NCI-H187 treated with DMSO at 0.1 percent for 48 hours (cell line): ENCODE measurements at regions not wholly inside any gene's neighbourhood (a gene's known extent, or its start where the extent isn't known, plus 50 kb on each side); places are given as distances from the start of the nearest gene placed in this dataset.

Experiments
- DNase-seq: peaks from one replicate; lab custom pipeline; 2025; lab: John Stamatoyannopoulos, UW

- no peak for DNase-seq
Observed at GRCh38 chr3:13173186-13173585, 100.0 kb upstream of the IQSEC1 start.

DNA sequence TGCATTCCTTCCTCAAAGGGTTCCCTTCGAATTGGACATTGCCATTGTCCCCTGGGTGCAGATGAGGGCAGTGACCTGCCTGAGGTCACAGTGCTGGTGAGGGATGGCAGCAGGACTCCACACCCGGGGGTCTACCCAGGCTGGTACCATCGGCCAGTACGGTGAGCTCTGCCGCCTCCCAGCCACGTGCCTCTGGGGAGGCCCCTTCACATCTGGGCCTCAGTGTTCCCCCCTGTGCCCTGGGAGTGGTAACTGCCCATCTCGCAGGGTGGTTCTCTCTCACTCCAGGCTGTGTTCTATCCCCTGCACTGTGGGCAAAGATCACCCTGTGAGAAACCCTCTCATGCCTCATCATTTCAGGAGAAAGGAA is 99.4 kb upstream of the IQSEC1 start:
- no peak for DNase-seq

DNA sequence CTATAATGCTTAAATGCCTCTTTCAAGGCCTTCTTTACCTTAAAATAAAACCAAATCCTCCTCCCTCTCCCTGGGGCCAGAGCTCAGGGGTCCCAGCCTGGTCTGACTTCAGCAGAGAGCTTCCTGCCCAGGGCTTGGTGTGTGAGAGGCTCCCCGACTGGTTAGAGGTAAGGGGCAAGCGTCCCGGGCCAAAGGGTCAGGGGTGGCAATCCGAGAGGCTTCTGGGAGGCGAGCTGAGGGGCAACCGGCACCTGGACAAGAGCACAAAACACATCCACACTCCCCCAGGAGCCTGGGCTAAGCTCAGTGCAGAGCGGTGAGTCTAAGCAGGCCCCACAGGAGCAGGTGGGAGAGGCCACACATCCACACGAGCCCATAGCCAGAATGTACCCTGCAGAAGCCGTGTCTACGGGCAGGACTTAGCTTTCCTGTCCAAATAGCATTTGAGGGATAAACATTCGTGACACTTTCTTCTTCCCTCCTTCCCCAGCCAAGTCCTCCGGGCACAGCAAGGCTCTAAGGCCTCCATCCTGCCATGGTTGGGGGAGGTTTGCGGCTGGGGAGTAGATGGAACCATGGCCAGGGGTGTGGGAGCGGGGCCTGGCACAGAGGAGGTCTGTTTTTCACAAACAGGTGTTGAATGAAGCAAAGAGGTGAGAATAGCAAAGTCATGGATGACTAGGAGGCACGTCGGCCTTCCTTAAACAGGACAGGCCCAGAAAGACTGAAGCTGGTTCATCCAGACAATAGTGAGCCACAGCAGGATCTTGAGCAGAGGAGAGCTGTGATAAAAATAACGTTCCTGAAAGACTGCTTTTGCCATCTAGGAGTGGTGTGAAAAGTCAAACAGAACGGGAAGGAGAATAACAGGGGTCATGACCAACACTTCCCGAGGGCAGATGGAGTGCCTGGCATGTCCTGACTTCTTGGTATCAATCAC is 98.7 kb upstream of the IQSEC1 start:
- DNase-seq: no peak

- no peak for DNase-seq
Observed at GRCh38 chr3:13170317-13170716, 97.1 kb upstream of the IQSEC1 start.

DNA sequence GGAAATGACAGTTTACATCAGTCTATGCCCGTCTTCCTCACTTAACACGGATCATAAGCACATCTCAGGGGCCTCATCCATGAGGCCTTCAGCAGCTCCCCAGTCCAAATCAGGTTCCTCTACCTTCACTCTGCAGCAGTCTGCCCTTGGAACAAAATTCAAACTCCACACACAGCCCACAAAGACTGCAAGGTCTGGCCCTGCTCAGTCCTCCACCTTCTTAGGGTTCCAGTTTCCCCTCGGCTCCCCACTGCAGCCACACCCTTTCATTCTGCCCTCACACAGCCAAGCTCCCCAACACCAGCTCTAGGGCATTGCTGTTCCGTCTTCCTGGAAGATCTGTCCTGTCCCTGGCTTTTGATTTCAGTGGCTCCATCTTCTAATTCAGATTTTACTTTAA is 95.2 kb upstream of the IQSEC1 start:
- no peak for DNase-seq

GRCh38 chr3:13167829-13168228 is 94.6 kb upstream of the IQSEC1 start:
- DNase-seq: no peak

DNA sequence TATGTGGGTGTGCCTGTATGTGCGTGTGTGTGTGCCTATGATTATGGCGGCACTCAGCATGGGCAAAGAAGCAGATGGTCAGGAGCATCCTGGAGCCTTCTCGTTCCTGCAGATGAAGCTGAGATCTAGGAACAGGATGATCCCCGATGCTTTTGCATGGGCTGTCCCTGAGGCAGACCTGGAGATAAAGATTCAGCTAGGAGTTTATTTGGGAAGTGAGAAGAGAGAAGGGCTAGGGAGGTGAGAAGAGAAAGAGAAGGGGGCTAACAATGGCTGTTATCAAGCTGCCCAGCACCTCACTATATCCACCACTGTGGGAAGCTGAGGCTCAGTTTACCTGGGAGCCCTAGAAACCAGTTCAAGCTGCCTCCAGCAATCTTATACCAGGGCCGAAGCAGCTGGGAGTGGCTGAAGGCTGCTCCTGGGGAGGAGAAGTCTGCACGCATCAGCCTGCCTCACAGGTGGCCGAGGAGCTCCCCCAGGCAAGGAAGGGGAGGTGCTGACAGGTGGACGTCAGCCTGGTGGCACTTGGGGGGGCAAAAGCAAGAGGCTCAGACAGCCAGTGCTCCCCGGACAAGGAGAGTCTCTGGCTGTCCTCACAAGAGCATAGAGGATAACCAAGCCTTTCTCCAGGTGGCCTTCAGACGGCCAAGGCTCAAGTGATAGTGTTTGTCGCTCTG is 94.0 kb upstream of the IQSEC1 start:
- DNase-seq: no peak

DNA sequence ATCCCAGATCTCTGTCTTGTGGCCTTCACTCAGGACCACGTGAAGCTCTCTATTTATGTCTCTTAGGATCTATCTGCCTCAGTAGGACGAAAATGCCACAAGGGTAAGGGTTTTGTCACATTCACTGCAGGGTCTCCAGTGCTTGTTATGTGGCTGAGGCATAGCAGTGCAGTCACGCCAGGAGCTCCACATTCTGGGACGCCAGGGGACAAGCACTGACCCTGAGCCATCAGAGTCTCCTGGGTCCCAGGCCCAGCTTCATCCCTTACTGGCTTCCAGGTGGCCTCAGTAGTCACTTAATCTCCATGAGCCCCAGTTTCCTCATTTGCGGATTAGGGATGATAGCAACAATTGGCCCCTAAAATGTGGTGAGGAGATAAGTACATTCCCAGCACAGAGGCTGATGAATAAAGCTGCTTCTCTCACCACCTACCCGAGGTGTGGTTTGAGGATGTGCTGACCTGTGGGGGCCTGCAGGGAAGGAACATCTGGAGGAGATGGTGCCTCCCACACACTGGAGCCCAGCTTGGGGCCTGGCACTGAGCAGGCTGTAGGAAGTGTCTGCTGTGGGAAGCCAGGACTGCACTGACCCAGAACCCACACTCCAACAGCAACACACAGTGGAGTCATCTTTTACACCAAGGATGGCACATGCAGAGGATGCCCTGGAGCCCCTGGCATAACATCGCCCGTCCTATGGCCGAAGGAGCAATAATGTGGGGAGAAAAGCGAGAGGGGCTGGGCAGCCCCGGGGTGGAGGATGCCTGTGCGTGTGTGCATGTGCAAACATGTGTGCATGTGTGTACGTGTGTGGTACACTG is 93.2 kb upstream of the IQSEC1 start:
- DNase-seq: no peak

DNA sequence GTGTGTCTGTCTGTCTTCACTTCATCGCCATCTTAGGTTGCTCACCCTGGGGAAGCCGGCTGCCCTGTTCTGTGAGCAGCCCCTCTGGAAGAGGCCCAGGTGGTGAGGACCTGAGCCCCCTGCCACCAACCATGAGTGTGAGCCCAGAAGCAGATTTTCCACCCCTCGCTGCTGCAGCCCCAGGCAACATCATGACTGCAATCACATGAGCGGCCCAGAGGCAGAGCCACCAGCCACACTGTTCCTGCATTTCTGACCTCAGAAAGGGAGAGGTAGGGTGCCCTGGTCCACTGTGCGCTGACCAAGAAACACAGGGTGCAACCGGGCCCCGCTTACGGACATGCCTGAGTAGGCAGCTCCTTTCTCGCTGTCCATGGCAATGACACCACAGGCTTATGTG is 92.3 kb upstream of the IQSEC1 start:
- DNase-seq: no peak

- DNase-seq: no peak
Observed at GRCh38 chr3:13164893-13165492, 91.8 kb upstream of the IQSEC1 start.

- DNase-seq: no peak
Observed at GRCh38 chr3:13163848-13164382, 90.7 kb upstream of the IQSEC1 start.

DNA sequence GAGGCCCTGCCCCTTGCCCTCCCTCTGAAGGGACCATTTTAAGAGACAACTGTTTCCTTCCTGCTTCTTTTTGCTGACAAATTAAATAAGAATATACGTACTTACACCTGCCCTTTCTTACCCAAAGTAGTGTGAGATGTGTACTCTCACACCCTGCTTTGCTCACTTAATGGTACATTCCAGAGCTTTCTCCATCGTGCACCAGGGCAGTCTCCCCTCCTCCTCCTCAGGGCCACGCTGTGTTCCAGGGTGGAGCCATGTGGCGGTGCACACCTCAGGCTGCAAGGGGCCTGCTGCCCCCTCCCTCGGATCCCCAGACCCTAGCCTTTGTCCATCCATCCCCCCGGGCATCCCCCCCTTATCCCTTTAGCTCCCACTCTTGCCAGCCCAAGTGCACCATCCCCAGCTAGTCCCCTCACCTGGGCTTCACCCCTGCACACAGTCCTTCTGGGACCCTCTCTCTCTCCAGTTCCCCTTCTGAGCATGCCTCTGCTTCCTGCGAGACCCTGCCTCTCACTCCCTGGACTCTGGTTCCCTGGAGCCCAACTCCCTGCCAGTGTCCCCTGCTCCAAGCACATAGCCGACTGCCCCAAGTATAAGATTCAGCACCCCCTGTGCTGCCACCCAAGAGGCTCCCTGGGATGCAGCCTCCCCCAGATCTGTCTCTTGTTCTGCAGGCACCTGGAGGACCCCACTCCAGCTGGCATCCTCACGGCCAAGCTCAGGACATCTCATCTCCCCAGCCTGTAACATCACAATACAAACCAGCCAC is 89.5 kb upstream of the IQSEC1 start:
- no peak for DNase-seq

DNA sequence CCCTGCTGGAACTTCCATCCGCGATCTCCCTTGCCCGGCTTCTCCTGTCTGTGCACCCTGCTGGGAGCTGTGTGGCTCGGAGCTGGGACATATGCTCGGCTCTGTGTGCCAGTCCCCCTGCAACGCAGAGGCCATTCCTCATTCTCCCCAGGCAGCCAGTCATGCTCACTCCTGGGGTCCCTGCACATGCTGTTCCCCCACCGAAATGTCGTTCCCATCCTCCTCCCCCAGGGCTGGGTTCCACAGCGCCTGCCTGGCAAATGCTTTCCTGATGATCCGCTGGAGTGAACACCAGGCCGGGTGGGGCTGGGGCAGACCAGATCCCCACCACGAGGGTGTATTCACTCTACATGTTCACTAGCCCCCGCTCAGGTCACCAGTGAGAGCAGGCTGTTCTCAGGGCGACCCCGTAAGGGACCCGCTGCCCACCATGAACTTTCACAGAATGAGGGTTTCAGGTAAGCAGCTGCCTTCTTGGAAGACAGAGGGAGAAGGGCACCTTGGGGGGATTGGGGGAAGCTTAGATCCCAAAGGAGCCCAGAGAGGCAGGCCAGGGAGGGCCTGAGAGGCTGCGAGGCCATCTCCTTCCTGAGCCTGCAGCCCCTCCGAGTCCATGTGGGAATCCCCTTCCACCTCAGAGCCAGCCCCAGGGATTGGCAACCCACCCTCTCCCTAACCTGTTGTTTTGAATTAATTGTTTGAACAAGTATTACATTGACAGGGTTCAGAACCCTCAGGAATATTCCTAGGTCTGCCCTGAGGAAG is 88.7 kb upstream of the IQSEC1 start:
- DNase-seq: no peak

DNA sequence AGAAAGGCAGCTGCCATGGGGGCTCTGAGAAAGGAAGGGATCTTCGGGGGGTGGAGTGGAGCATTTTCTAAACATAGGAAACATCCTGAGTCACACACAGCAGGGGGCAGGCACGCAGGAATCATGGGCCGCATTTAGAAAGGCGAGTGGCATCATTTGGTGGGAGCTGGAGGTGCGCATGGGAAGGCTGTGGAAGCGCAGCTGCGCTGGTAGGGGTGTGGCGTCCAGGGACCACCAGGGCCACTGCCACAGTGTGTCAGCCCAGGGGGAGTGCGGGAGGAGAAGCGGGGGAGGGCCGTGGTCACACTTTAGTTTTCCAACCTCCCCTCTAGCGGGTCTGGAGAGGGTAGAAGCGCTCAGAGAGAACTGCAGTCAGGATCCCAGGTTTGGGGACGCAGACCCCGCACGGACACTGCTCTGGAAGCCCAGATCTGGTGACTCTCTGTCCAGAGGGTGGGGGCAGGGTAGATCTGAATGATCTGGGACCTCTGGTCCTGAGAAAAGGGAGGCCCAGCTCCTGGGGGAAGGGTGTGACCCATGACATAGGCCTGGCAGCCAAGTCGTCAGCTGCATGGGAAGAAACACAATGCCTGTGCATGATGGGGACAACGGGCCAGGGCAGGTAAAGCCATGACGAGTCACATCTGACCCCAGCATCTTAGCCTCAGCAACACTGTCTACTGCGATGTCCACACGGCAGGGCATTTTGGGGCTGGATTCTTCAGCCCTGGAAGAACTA is 88.0 kb upstream of the IQSEC1 start:
- no peak for DNase-seq

- no peak for DNase-seq
Observed at GRCh38 chr3:13160619-13161018, 87.4 kb upstream of the IQSEC1 start.

- DNase-seq: no peak
Observed at GRCh38 chr3:13159890-13160289, 86.7 kb upstream of the IQSEC1 start.

- no peak for DNase-seq
Observed at GRCh38 chr3:13158871-13159270, 85.6 kb upstream of the IQSEC1 start.

- no peak for DNase-seq
Observed at GRCh38 chr3:13158408-13158807, 85.2 kb upstream of the IQSEC1 start.

GRCh38 chr3:13157986-13158385 is 84.8 kb upstream of the IQSEC1 start:
- DNase-seq: no peak
